GM19468 (cell line): ENCODE measurements at regions not wholly inside any gene's neighbourhood (a gene's known extent, or its start where the extent isn't known, plus 50 kb on each side); places are given as distances from the start of the nearest gene placed in this dataset.

Experiments used
- ATAC-seq: cut with Tn5 transposase; IDR thresholded peaks from one replicate; pipeline ENCODE4 v1.9.1; 2021; ENCODE audit warnings: mild to moderate bottlenecking, moderate library complexity, moderate number of reproducible peaks; ENCODE audit not compliant: unreplicated experiment; ENCODE audit errors: extremely low read depth

GRCh38 chr13:78816154-78816553 lies 157.2 kb upstream of the OBI1 start:
- no peak for ATAC-seq

GRCh38 chr13:78806457-78806856 lies 147.5 kb upstream of the OBI1 start:
- no peak for ATAC-seq

DNA sequence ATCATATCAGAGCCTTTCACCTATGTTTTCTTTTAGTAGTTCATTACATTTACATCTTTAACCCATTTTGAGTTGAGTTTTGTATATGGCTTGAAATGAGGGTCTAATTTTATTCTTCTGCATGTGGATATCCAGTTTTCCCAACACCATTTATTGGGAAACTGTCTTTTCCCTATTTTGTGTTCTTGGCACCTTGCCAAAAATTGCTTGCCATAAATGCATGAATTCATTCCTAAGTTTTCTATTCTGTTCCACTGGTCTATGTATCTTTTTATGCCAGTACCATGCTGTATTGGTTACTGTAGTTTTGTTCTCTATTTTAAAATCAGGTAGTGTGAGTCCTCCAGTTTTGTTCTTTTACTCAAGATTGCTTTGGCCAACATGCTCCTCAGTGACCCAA lies 144.0 kb upstream of the OBI1 start:
- ATAC-seq = no peak

DNA sequence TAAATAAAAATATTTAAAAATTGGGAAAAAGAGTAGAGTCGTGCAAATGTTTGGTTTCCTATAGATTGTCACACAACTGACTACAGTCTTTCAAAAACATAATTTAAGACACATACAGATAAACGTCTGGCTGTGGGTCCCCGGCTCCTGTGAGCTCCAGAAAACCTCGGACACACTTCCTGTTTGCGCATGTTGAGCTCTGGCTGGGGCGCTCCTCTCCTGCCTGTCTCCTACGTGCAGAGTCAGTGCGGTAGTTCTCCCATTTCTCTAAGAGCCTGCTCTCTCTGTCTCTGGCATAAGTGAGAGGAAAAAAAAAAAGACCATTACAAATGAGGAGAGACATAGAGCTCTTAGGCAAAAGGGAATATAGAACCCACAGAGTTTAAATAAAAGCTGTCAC lies 128.2 kb upstream of the OBI1 start:
- no peak for ATAC-seq

GRCh38 chr13:78786459-78786858 lies 127.5 kb upstream of the OBI1 start:
- no peak for ATAC-seq

DNA sequence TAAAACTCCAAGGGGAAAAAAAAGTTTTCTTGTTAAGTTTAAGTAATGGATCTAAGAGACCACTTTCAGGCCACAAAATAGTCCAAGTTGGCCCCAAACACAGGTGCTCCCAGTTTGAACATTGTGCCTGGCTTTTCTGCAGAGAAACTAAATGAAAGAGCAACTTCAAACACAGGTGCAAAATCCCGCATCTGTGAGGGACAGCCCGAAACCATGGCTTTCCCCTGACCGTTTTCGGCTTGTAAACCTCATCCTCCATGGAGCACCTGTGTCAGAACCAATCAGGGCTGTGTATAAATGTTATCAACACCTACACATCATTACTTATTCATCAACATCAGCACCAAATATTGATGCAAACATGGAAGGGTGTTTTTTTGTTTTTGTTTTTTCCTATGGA lies 126.8 kb upstream of the OBI1 start:
- ATAC-seq = no peak

DNA sequence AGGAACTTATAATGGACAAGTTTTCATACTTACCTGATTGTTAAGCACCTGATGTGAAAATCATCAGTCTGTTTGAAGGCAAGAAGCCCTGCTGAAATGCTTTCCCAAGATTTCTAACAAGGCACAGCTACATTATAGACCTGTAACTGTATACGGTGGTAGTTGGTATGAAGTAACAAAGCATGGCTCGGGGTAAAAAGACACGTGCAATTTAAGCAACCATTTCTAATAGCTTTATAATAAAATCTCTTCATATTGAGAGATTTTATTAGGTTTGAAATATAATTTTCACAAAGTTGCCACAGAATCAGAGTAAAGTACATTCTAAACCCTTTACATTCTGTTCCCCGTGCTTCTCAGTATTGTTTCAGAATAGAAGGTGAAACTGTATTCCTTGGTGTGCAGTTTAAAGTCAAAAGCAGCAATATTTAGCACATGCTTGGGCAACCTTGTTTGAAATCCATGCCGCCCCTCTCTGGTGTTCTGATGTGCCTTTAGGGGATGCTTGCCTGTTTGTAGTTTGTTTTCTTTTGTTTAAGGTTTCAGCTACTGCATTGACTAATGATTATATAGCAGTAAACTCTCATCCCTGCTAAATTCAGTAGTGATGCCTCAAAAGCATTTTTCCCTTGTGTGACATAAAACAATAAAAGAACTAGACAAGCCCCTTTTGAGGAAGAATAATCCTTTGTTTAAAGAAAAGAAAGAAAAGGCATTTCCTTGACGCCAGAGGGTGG lies 125.2 kb upstream of the OBI1 start:
- no peak for ATAC-seq

GRCh38 chr13:78780708-78781107 lies 121.8 kb upstream of the OBI1 start:
- ATAC-seq = no peak

GRCh38 chr13:78779608-78780007 lies 120.7 kb upstream of the OBI1 start:
- ATAC-seq = no peak

- ATAC-seq = no peak
Observed at GRCh38 chr13:78777976-78778375, 119.0 kb upstream of the OBI1 start.

DNA sequence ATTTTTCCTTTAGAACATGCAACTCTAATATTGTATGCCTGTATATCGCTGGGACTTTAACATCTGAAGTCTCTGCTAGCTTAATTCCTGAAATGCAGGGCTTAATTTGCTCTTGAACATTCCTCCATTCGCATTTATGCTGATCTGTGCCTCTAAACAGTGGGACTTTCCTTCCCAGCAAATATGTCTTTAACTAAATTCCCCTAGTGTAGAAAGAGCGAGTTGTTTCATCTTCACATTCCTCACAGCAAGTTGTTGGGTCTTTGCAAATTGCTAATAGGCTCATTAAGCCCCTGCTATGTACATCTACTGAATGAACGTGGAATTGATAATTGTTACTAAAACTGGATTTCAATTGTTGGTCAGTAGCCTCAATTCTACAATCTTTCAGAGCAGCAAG lies 118.4 kb upstream of the OBI1 start:
- no peak for ATAC-seq

GRCh38 chr13:78772933-78773332 lies 114.0 kb upstream of the OBI1 start:
- ATAC-seq = no peak

GRCh38 chr13:78770601-78771000 lies 111.6 kb upstream of the OBI1 start:
- no peak for ATAC-seq

DNA sequence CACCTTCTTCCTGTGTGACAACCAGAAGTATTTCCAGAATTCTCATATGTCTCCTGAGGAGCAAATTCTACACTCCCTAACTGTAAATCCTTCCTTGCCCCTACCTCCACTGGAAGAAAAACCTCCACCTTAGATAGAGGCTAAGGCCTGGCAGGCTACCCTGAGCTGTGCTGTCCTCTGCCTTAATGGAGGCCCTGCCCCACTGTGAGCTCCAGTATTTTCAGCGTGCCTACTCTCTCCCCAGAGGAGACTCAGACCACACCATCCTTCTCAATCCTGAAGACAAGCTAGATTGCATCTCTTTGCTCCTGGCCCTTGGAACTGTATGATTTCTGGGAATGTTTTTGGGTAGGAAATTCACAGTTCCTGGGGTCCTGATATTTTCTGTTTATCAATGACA lies 110.0 kb upstream of the OBI1 start:
- no peak for ATAC-seq

GRCh38 chr13:78764665-78765064 lies 105.7 kb upstream of the OBI1 start:
- no peak for ATAC-seq

- ATAC-seq = no peak
Observed at GRCh38 chr13:78762825-78763224, 103.9 kb upstream of the OBI1 start.

GRCh38 chr13:78759704-78760103 lies 100.7 kb upstream of the OBI1 start:
- ATAC-seq = no peak

GRCh38 chr13:78758549-78758948 lies 99.6 kb upstream of the OBI1 start:
- ATAC-seq = no peak

DNA sequence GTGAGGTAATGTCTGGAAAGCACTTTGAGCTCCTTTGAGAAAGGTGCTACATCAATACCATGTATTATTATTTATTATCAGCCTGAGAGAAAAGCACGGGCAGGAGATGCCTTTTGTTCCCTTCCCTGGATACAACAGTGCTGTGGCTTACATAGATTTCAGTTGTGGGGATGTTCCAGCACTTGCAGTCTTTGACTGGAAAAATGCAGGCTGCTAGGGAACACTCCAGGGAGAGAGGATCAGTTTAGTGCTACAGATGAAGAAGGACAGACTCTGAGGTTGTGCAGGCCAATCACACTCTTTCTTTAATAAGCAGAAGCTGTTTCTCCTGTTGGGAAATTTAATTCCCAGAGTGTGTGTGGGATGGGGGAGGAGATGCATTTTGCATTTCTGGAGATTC lies 94.5 kb upstream of the OBI1 start:
- ATAC-seq = no peak

GRCh38 chr13:78750735-78751134 lies 91.8 kb upstream of the OBI1 start:
- ATAC-seq = no peak

- ATAC-seq = no peak
Observed at GRCh38 chr13:78743973-78744372, 85.0 kb upstream of the OBI1 start.

DNA sequence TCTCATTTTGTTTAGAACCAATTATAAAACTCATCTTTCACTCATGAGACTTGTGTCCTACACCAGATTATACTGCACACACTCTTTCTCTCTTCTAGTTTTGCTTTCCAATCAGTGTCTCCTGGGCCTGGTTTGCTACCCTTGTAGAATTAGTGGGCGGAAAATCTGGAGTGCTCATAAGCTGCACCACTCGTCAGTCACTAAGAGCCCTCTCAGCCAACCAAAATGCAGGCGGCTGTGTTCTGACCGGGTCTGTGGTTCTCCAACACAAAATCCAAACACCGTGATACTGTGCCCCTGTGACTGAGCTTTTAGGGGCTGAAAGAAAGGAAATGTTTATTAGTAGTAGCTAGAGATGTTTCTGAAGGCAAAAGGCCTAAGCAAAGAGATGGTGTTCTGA lies 83.7 kb upstream of the OBI1 start:
- no peak for ATAC-seq

- ATAC-seq = no peak
Observed at GRCh38 chr13:78736142-78736541, 77.2 kb upstream of the OBI1 start.
